OCI-LY1 (cell line): ENCODE measurements at regions not wholly inside any gene's neighbourhood (a gene's known extent, or its start where the extent isn't known, plus 50 kb on each side); places are given as distances from the start of the nearest gene placed in this dataset.

Experiments
- EZH2 ChIP-seq: fragments of 200-600 bp; sonication (generic), shearing (Covaris generic); IDR thresholded peaks from 2 replicates; pipeline ENCODE4 v1.8.0; 2017; ENCODE audit warnings: borderline replicate concordance, mixed run types, mild to moderate bottlenecking, antibody characterized with exemption, low read length, moderate library complexity, mixed read lengths
- TF ChIP-seq, protein P1 (sequence below): fragments of 200-600 bp; sonication (generic), shearing (Covaris generic); IDR thresholded peaks from 2 replicates; pipeline ENCODE4 v1.5.1; 2017; ENCODE audit warnings: mild to moderate bottlenecking, antibody characterized with exemption, low read length, moderate library complexity, mixed read lengths

DNA sequence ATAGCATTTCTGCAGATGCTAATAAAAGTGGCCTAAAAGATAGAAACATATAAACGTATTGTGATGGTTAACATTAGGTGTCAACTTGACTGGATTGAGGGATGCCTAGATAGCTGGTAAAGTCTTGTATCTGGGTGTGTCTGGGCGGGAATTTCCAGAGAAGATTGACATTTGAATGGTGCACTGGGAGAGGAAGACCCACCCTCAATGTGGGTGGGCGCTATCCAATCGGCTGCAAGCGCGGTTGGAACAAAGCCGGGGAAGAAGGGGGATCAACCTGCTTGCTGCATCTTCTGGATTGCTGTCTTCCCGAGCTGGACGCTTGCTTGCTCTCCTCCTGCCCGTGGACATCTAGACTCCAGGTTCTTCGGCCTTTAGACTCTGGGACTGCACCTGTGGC is 114.0 kb upstream of the ZNF644 start:
- TF ChIP-seq, protein P1, sequence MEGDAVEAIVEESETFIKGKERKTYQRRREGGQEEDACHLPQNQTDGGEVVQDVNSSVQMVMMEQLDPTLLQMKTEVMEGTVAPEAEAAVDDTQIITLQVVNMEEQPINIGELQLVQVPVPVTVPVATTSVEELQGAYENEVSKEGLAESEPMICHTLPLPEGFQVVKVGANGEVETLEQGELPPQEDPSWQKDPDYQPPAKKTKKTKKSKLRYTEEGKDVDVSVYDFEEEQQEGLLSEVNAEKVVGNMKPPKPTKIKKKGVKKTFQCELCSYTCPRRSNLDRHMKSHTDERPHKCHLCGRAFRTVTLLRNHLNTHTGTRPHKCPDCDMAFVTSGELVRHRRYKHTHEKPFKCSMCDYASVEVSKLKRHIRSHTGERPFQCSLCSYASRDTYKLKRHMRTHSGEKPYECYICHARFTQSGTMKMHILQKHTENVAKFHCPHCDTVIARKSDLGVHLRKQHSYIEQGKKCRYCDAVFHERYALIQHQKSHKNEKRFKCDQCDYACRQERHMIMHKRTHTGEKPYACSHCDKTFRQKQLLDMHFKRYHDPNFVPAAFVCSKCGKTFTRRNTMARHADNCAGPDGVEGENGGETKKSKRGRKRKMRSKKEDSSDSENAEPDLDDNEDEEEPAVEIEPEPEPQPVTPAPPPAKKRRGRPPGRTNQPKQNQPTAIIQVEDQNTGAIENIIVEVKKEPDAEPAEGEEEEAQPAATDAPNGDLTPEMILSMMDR, result no peak
- TF ChIP-seq EZH2, result no peak
